Superior temporal gyrus (tissue), 1 donor: ENCODE measurements at regions not wholly inside any gene's neighbourhood (a gene's known extent, or its start where the extent isn't known, plus 50 kb on each side); places are given as distances from the start of the nearest gene placed in this dataset.
"Not testable (repeated sequence)": the region's sequence is repeated elsewhere in the genome, so short reads cannot be mapped to it uniquely, and the experiment has no call there.

Experiments used
- DNase-seq: peaks from one replicate; pipeline ENCODE4 v3.0.0-alpha.2; 2016; ENCODE audit errors: extremely low spot score

GRCh38 chr15:20289538-20290103, 252.0 kb downstream of the GOLGA6L6 start:
- DNase-seq = not testable (repeated sequence)

- not testable (repeated sequence) for DNase-seq
These were observed 252.6 kb downstream of the GOLGA6L6 start for GRCh38 chr15:20288800-20289537.

GRCh38 chr15:20286559-20286958, 255.0 kb downstream of the GOLGA6L6 start:
- not testable (repeated sequence) for DNase-seq

GRCh38 chr15:20285696-20286300, 255.8 kb downstream of the GOLGA6L6 start:
- not testable (repeated sequence) for DNase-seq

- not testable (repeated sequence) for DNase-seq
These were observed 256.6 kb downstream of the GOLGA6L6 start for GRCh38 chr15:20284891-20285535.

GRCh38 chr15:20283651-20284050, 257.9 kb downstream of the GOLGA6L6 start:
- DNase-seq = not testable (repeated sequence)

- not testable (repeated sequence) for DNase-seq
These were observed 259.1 kb downstream of the GOLGA6L6 start for GRCh38 chr15:20282491-20282943.

GRCh38 chr15:20281567-20282275, 259.9 kb downstream of the GOLGA6L6 start:
- not testable (repeated sequence) for DNase-seq

- DNase-seq = no peak
These were observed 260.6 kb downstream of the GOLGA6L6 start for GRCh38 chr15:20280933-20281463.

- not testable (repeated sequence) for DNase-seq
These were observed 261.3 kb downstream of the GOLGA6L6 start for GRCh38 chr15:20280141-20280932.

GRCh38 chr15:20279056-20279455, 262.5 kb downstream of the GOLGA6L6 start:
- not testable (repeated sequence) for DNase-seq

- not testable (repeated sequence) for DNase-seq
These were observed 263.2 kb downstream of the GOLGA6L6 start for GRCh38 chr15:20278376-20278775.

GRCh38 chr15:20277451-20277850, 264.1 kb downstream of the GOLGA6L6 start:
- DNase-seq = not testable (repeated sequence)

GRCh38 chr15:20276312-20277114, 265.1 kb downstream of the GOLGA6L6 start:
- DNase-seq = not testable (repeated sequence)

GRCh38 chr15:20275373-20275967, 266.1 kb downstream of the GOLGA6L6 start:
- not testable (repeated sequence) for DNase-seq

GRCh38 chr15:20272422-20273184, 269.0 kb downstream of the GOLGA6L6 start:
- no peak for DNase-seq

- no peak for DNase-seq
These were observed 270.0 kb downstream of the GOLGA6L6 start for GRCh38 chr15:20271647-20272046.

GRCh38 chr15:20269956-20270355, 271.6 kb downstream of the GOLGA6L6 start:
- not testable (repeated sequence) for DNase-seq
